Neuronal stem cell (in vitro differentiated cells): ENCODE measurements at regions not wholly inside any gene's neighbourhood (a gene's known extent, or its start where the extent isn't known, plus 50 kb on each side); places are given as distances from the start of the nearest gene placed in this dataset.
A peak's percentile ranks its signal among the peaks of the same experiment; 100 is the strongest.

ENCODE experiments used
- DNase-seq: peaks from one replicate; pipeline ENCODE4 v3.0.0-alpha.2; 2013; ENCODE audit warnings: low spot score
- H2AFZ ChIP-seq: one replicate; pipeline ENCODE4 v1.6.1; 2013; ENCODE audit warnings: mild to moderate bottlenecking, low read length, inconsistent platforms
- H2AK5ac ChIP-seq: 2 replicates; pipeline ENCODE4 v1.6.1; 2013; ENCODE audit warnings: low read depth, mild to moderate bottlenecking, inconsistent platforms, low read length, moderate library complexity, mixed read lengths
- H2BK120ac ChIP-seq: 2 replicates; pipeline ENCODE4 v1.6.1; 2013; ENCODE audit warnings: low read depth, mild to moderate bottlenecking, inconsistent platforms, low read length, moderate library complexity, mixed read lengths
- H2BK12ac ChIP-seq: one replicate; pipeline ENCODE4 v1.6.1; 2013; ENCODE audit warnings: low read length, inconsistent platforms
- H2BK15ac ChIP-seq: 2 replicates; pipeline ENCODE4 v1.6.1; 2013; ENCODE audit warnings: mild to moderate bottlenecking, low read length, inconsistent platforms, mixed read lengths
- H2BK5ac ChIP-seq: one replicate; pipeline ENCODE4 v1.6.1; 2013; ENCODE audit warnings: inconsistent platforms, mild to moderate bottlenecking, low read length, moderate library complexity
- H3K14ac ChIP-seq: one replicate; pipeline ENCODE4 v1.6.1; 2013; ENCODE audit warnings: low read length, inconsistent platforms
- H3K18ac ChIP-seq: 2 replicates; pipeline ENCODE4 v1.6.1; 2013; ENCODE audit warnings: low read length, inconsistent platforms
- H3K23ac ChIP-seq: 2 replicates; pipeline ENCODE4 v1.6.1; 2013; ENCODE audit warnings: low read depth, mild to moderate bottlenecking, mixed read lengths, low read length, inconsistent platforms; ENCODE audit not compliant: poor library complexity
- H3K27ac ChIP-seq: replicated peaks from 3 replicates; pipeline ENCODE4 v1.5.1; 2013; ENCODE audit warnings: low read length, inconsistent platforms
- H3K27me3 ChIP-seq, 3 experiments: 2 replicates each; pipeline ENCODE4 v1.6.1; 2013; ENCODE audit warnings: low read length in 3 of 3, mild to moderate bottlenecking in 2 of 3, inconsistent platforms in 1 of 3, low read depth in 1 of 3, mixed read lengths in 1 of 3, moderate library complexity in 1 of 3; ENCODE audit not compliant: control insufficient read depth in 3 of 3, insufficient read depth in 3 of 3
- H3K36me3 ChIP-seq, 2 donors: replicated peaks in 1 of 2; 2 replicates each; pipeline ENCODE4 v1.6.1; 2013; ENCODE audit warnings: low read length in 2 of 2; ENCODE audit not compliant: control insufficient read depth in 2 of 2, insufficient read depth in 2 of 2
- H3K4ac ChIP-seq: 2 replicates; pipeline ENCODE4 v1.6.1; 2013; ENCODE audit warnings: inconsistent platforms, mild to moderate bottlenecking, low read length, moderate library complexity
- H3K4me1 ChIP-seq, 2 donors: 1 replicate in 1 of 2; 2 replicates in 1 of 2; pipeline ENCODE4 v1.6.1; 2013; ENCODE audit warnings: low read length in 2 of 2, low read depth in 1 of 2; ENCODE audit not compliant: control insufficient read depth in 2 of 2, insufficient read depth in 1 of 2
- H3K4me2 ChIP-seq: one replicate; pipeline ENCODE4 v1.6.1; 2013; ENCODE audit warnings: mild to moderate bottlenecking, low read length, inconsistent platforms; ENCODE audit not compliant: insufficient read depth, poor library complexity, severe bottlenecking
- H3K4me3 ChIP-seq, 2 donors: 2 replicates each; pipeline ENCODE4 v1.5.1; 2013; ENCODE audit warnings: low read length in 2 of 2, mild to moderate bottlenecking in 2 of 2, inconsistent platforms in 1 of 2, moderate library complexity in 1 of 2
- H3K79me1 ChIP-seq: one replicate; pipeline ENCODE4 v1.6.1; 2013; ENCODE audit warnings: low read depth, mild to moderate bottlenecking, inconsistent platforms, low read length, moderate library complexity
- H3K9ac ChIP-seq: one replicate; pipeline ENCODE4 v1.6.1; 2013; ENCODE audit warnings: mild to moderate bottlenecking, low read depth, low read length, inconsistent platforms; ENCODE audit not compliant: poor library complexity
- H3K9me3 ChIP-seq, 2 donors: replicated peaks in 1 of 2; 2 replicates each; pipeline versions ENCODE3 to v1.6.1; 2013; ENCODE audit warnings: low read length in 2 of 2, mild to moderate bottlenecking in 2 of 2, inconsistent platforms in 1 of 2, low read depth in 1 of 2, mixed read lengths in 1 of 2, moderate library complexity in 1 of 2; ENCODE audit not compliant: control insufficient read depth in 2 of 2, insufficient read depth in 1 of 2
- H4K8ac ChIP-seq: one replicate; pipeline ENCODE4 v1.6.1; 2013; ENCODE audit warnings: low read depth, mild to moderate bottlenecking, inconsistent platforms, low read length, moderate library complexity
- H4K91ac ChIP-seq: one replicate; pipeline ENCODE4 v1.6.1; 2013; ENCODE audit warnings: low read length, low read depth, mild to moderate bottlenecking, inconsistent platforms; ENCODE audit not compliant: poor library complexity
- WGBS, 2 donors: extraction: QIAGEN DNeasy Blood & Tissue Kit; methylation state at CpG; one replicate each; pipeline ENCODE4 v1.1.7; 2013; ENCODE audit warnings: missing lambda C conversion rate in 2 of 2, mixed read lengths in 1 of 2; ENCODE audit not compliant: insufficient read length in 2 of 2, insufficient replicate concordance in 1 of 2; ENCODE audit errors: extremely low coverage in 2 of 2; 5-methylcytosine and 5-hydroxymethylcytosine counted together

- no peak overlapping the region for H2BK5ac ChIP-seq
- no peak for DNase-seq
- H3K79me1 ChIP-seq = no peaks in the 10 kb centered on the region
- no peaks in the 10 kb centered on the region for H3K9me3 ChIP-seq
- no peak overlapping the region for H3K4me3 ChIP-seq
- peaks cover 7 to 9% of the 10 kb centered on the region in 2 donors for H3K4me1 ChIP-seq
- no peaks in the 10 kb centered on the region for H3K27me3 ChIP-seq
- H2BK12ac ChIP-seq = no peak overlapping the region
- no peak overlapping the region for H4K91ac ChIP-seq
- H2BK120ac ChIP-seq = no peak overlapping the region
- H2AK5ac ChIP-seq = no peak overlapping the region
- no peak overlapping the region for H3K14ac ChIP-seq
- no peak overlapping the region for H3K4ac ChIP-seq
- no peak overlapping the region for H3K9ac ChIP-seq
- no peak overlapping the region for H2BK15ac ChIP-seq
- peak overlapping the region; percentile 63 for H2AFZ ChIP-seq
- no peak overlapping the region for H3K27ac ChIP-seq
- H4K8ac ChIP-seq = no peak overlapping the region
- no peak overlapping the region for H3K23ac ChIP-seq
- no CpG with 5 or more reads among the region's 2 CpGs for WGBS, 2 donors
- H3K36me3 ChIP-seq = no peaks in the 10 kb centered on the region
- H3K18ac ChIP-seq = no peak overlapping the region
- H3K4me2 ChIP-seq = no peak overlapping the region
These were observed 112.4 kb upstream of the ZNF217 start for GRCh38 chr20:53706008-53706465.

DNA sequence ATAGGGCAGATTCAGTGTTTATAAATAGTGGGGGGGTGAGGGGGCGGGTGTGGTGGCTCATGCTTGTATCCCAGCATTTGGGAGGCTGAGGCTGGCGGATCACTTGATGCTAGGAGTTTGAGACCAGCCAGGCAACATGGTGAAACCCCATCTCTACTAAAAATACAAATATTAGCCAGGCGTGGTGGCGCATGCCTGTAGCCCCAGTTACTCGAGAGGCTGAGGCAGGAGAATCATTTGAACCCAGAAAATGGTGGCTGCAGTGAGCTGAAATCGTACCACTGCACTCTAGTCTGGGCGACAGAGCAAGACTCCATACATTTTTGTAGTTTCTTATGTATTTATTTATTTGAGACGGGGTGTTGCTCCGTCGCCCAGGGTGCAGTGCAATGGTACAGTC, 109.0 kb upstream of the ZNF217 start:
- Histone ChIP-seq H3K36me3 (no peaks in the 10 kb centered on the region), H2BK12ac (no peak overlapping the region), H3K14ac (no peak overlapping the region), H3K4me1 (peaks cover 5 to 9% of the 10 kb centered on the region in 2 donors), H3K27me3 (no peaks in the 10 kb centered on the region), H3K4ac (no peak overlapping the region), H3K9ac (no peak overlapping the region), H2BK5ac (no peak overlapping the region), H2AFZ (no peak overlapping the region), H4K8ac (no peak overlapping the region), H3K4me2 (no peak overlapping the region), H3K23ac (no peak overlapping the region), H3K9me3 (no peaks in the 10 kb centered on the region), H2BK15ac (no peak overlapping the region), H3K27ac (no peak overlapping the region), H3K79me1 (no peaks in the 10 kb centered on the region), H3K18ac (no peak overlapping the region), H2AK5ac (no peak overlapping the region), H3K4me3 (no peak overlapping the region), H2BK120ac (no peak overlapping the region), H4K91ac (no peak overlapping the region)
- DNase-seq = no peak
- no CpG with 5 or more reads among the region's 10 CpGs for WGBS, 2 donors

- Histone ChIP-seq H2BK120ac (no peak overlapping the region), H3K4me3 (no peak overlapping the region)
These were observed 106.3 kb upstream of the ZNF217 start for GRCh38 chr20:53699906-53700305.

DNA sequence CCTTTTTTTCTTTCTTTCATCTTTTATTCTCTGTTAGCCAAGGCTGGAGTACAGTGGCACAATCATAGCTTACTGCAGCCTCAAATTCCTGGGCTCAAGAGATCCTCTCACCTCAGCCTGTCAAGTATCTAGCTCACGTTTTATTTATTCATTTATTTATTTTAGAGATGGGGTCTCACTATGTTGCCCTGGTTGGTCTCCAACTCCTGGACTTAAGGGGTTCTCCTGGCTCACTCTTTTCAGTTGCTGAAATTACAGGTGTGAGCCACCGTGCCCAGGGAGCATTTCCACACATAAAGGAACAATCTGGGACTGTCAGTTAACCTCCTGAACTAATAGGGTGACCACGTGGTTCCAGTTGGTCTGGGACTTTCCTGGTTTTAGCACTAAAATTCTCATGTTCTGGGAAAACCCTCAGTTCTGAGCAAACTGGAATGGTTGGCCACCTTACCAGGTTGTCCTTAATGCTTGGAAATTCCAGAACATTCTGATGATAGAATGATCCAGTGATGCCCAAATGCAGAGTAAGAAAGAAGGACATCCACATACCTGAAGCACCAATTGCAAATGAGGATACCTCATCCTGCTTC, 105.5 kb upstream of the ZNF217 start:
- H3K4ac ChIP-seq = no peak overlapping the region
- H3K79me1 ChIP-seq = no peaks in the 10 kb centered on the region
- no peak overlapping the region for H2BK5ac ChIP-seq
- H2BK12ac ChIP-seq = no peak overlapping the region
- no peaks in the 10 kb centered on the region for H3K36me3 ChIP-seq
- no peak overlapping the region for H2BK15ac ChIP-seq
- no peak overlapping the region for H3K27ac ChIP-seq
- no peak overlapping the region for H2AFZ ChIP-seq
- DNase-seq = no peak
- no peak overlapping the region for H2AK5ac ChIP-seq
- no peaks in the 10 kb centered on the region for H3K9me3 ChIP-seq
- H3K4me2 ChIP-seq = no peak overlapping the region
- WGBS, 2 donors = no CpG with 5 or more reads among the region's 3 CpGs
- H3K9ac ChIP-seq = no peak overlapping the region
- H2BK120ac ChIP-seq = no peak overlapping the region
- no peak overlapping the region for H3K4me3 ChIP-seq
- H3K4me1 ChIP-seq = no peaks in the 10 kb centered on the region
- H3K27me3 ChIP-seq = no peaks in the 10 kb centered on the region
- H3K18ac ChIP-seq = no peak overlapping the region
- no peak overlapping the region for H3K14ac ChIP-seq
- no peak overlapping the region for H4K8ac ChIP-seq
- no peak overlapping the region for H3K23ac ChIP-seq
- H4K91ac ChIP-seq = no peak overlapping the region

More at GRCh38 chr20:53699906-53700305, 106.3 kb upstream of the ZNF217 start:
- H2BK15ac ChIP-seq = no peak overlapping the region
- no peak for DNase-seq
- no peak overlapping the region for H4K91ac ChIP-seq
- no peak overlapping the region for H4K8ac ChIP-seq
- no peak overlapping the region for H2BK12ac ChIP-seq
- no peaks in the 10 kb centered on the region for H3K36me3 ChIP-seq
- H3K4me2 ChIP-seq = no peak overlapping the region
- H3K79me1 ChIP-seq = no peaks in the 10 kb centered on the region
- H2AFZ ChIP-seq = no peak overlapping the region
- no peak overlapping the region for H2BK5ac ChIP-seq
- H3K9ac ChIP-seq = no peak overlapping the region
- H3K27ac ChIP-seq = no peak overlapping the region
- H3K18ac ChIP-seq = no peak overlapping the region
- no peak overlapping the region for H3K4ac ChIP-seq
- no peaks in the 10 kb centered on the region for H3K27me3 ChIP-seq
- H2AK5ac ChIP-seq = no peak overlapping the region
- no peak overlapping the region for H3K23ac ChIP-seq
- no peak overlapping the region for H3K14ac ChIP-seq
- H3K4me1 ChIP-seq = no peaks in the 10 kb centered on the region
- H3K9me3 ChIP-seq = no peaks in the 10 kb centered on the region
